Islet of Langerhans (tissue), 1 donor: ENCODE measurements at regions not wholly inside any gene's neighbourhood (a gene's known extent, or its start where the extent isn't known, plus 50 kb on each side); places are given as distances from the start of the nearest gene placed in this dataset.

Experiments
- FAIRE-seq: peaks from one replicate; lab custom pipeline; 2011; peaks lifted over from hg19 to GRCh38; lab: Jason Lieb, UNC

DNA sequence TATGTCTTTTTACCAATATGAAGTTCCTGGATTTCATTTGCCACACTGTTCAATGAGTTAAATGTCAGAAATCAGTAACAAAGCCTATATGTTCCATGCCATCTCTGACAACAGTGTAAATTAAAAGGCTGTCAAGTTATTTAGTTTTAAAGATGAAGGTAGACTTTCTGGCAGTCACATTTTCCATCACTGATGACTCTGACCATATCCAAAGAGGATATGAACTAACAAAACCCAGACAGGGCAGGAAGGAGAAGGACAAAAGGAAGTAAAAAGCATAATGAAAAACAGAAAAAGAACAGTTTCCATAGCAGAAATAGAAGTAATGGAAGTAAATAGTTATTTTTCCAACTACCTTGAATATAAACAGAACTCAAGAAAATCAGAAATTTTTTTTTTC is 242.3 kb downstream of the UBE3D start:
- FAIRE-seq, result no peak

DNA sequence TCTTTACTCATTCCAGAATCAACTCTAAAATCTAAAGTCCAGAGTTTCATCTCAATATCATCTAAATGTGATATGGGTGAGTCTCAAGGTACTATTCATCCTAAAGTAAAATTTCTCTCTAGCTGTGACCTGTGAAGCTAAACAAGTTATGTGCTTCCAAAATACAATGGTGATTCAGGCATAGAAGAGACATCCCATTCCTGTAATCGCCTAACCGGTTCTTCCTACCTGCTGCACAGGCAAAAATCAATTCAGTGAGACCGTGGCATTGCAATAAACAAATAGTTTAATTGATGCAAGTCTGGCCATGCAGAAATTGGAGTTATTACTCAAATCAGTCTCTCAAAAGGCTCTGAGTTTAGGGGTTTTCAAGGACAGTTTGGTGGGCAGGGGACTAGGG is 232.8 kb downstream of the UBE3D start:
- no peak for FAIRE-seq

DNA sequence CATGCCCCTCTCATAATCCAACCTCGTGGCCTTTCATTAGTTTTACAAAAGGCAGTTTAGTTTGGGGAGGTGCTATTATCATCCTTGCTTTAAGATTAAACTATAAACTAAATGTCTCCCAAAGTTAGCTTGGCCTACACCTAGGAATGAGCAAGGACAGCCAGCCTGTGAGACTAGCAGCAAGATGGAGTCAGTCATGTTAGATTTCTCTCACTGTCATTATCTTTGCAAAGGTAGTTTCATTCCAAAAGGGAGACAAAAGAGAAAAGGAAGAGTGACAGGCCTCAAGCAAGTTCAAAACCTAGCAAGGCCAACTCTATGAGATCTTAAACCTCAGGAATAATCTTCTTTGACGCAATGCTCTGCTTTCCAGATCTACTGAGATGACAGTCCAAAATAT is 232.2 kb downstream of the UBE3D start:
- no peak for FAIRE-seq

DNA sequence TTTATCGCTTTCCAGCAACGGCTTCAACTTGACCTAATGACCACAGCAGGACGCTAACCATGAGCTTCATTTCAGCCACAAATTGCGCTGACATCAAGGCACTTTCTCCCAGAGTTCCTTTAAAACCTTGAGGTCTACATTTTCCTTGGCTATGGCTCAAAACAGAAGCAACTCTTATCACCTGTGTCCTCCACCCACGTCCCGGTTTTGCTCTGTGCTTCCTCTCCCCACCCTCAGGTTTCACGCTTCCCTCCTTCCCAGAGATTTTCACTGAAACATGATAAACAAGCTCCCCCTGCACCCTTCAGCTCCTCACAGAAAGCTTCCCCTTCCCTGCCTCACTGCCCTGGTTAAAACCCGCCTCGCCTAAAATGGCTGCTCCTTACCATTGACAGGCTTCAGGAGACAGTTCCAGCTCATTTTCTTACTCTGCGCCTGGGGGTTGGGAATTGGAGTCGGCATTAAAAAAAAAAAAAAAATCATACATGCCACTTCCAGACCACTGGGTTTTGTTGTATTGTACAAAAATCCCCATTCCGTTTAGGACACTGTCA is 229.5 kb downstream of the UBE3D start:
- no peak for FAIRE-seq

DNA sequence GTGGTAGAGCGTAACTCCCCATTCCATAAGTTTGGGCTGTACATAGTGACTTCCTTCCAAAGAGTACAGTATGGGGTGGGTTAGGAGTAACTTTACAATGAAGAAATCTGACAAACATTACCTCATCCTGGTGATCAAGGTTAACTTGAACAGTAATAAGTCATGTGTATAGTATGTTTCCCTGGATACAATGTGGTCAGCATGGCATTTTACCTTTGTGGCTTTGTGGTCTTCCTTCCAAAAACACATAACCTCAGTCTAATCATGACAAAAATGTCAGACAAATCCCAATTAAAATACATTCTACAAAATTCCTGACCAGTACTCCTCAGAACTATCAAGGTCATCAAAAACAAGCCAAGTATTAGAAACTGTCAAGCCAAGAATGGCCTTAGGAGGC is 225.1 kb downstream of the UBE3D start:
- no peak for FAIRE-seq

DNA sequence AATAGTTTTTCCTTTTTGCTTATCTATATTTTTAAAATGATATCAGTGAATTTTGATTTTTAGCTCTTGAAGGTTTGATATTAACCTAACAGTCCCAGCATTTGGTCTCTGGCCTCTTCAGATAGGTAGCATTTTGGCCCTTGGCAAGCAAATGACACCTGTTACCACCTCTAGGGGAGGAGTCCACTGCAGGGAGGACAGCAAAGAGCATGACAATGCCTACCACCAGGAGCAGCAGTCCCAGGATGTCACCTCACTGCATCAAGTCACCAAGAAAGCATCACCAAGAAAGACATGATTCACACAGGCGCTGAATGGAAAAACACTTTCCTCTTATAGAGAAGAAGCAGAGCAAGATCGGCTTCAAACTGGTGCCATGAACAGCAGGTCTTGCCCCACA is 224.3 kb downstream of the UBE3D start:
- FAIRE-seq, result no peak
